ENCODE measurements at regions not wholly inside any gene's neighbourhood (a gene's known extent, or its start where the extent isn't known, plus 50 kb on each side); places are given as distances from the start of the nearest gene placed in this dataset.
"Not testable (repeated sequence)": the region's sequence is repeated elsewhere in the genome, so short reads cannot be mapped to it uniquely, and the experiment has no call there.

- TF ChIP-seq, protein P1, sequence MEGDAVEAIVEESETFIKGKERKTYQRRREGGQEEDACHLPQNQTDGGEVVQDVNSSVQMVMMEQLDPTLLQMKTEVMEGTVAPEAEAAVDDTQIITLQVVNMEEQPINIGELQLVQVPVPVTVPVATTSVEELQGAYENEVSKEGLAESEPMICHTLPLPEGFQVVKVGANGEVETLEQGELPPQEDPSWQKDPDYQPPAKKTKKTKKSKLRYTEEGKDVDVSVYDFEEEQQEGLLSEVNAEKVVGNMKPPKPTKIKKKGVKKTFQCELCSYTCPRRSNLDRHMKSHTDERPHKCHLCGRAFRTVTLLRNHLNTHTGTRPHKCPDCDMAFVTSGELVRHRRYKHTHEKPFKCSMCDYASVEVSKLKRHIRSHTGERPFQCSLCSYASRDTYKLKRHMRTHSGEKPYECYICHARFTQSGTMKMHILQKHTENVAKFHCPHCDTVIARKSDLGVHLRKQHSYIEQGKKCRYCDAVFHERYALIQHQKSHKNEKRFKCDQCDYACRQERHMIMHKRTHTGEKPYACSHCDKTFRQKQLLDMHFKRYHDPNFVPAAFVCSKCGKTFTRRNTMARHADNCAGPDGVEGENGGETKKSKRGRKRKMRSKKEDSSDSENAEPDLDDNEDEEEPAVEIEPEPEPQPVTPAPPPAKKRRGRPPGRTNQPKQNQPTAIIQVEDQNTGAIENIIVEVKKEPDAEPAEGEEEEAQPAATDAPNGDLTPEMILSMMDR (IDR thresholded peaks at IDR 0.05), result no peak
- Histone ChIP-seq H3K27me3 (replicated peaks; ENCODE audit: insufficient read depth) (no peaks in the 10 kb centered on the region), H3K4me1 (ENCODE audit: control insufficient read depth in 1 of 2, low read depth in 2 of 2) (no peaks in the 10 kb centered on the region), H3K36me3 (no peaks in the 10 kb centered on the region), H3K9me3 (no peaks in the 10 kb centered on the region), H3K4me3 (no peak overlapping the region), H3K27ac (no peak overlapping the region)
- no peak for DNase-seq (ENCODE audit: low spot score)
- ATAC-seq (ENCODE audit: insufficient number of reproducible peaks, low FRiP score, low read depth), result no peak
These were observed 57.2 kb upstream of the ALDH3B2 start for GRCh38 chr11:67731583-67731982.

GRCh38 chr11:67728163-67728571 lies 53.7 kb upstream of the ALDH3B2 start:
- H3K9me3 ChIP-seq; H3K27ac ChIP-seq; H3K27me3 ChIP-seq (replicated peaks; ENCODE audit: insufficient read depth); H3K36me3 ChIP-seq; H3K4me3 ChIP-seq; H3K4me1 ChIP-seq (ENCODE audit: control insufficient read depth in 1 of 2, low read depth in 2 of 2); DNase-seq (ENCODE audit: low spot score); ATAC-seq (ENCODE audit: insufficient number of reproducible peaks, low FRiP score, low read depth): not testable (repeated sequence)

DNA sequence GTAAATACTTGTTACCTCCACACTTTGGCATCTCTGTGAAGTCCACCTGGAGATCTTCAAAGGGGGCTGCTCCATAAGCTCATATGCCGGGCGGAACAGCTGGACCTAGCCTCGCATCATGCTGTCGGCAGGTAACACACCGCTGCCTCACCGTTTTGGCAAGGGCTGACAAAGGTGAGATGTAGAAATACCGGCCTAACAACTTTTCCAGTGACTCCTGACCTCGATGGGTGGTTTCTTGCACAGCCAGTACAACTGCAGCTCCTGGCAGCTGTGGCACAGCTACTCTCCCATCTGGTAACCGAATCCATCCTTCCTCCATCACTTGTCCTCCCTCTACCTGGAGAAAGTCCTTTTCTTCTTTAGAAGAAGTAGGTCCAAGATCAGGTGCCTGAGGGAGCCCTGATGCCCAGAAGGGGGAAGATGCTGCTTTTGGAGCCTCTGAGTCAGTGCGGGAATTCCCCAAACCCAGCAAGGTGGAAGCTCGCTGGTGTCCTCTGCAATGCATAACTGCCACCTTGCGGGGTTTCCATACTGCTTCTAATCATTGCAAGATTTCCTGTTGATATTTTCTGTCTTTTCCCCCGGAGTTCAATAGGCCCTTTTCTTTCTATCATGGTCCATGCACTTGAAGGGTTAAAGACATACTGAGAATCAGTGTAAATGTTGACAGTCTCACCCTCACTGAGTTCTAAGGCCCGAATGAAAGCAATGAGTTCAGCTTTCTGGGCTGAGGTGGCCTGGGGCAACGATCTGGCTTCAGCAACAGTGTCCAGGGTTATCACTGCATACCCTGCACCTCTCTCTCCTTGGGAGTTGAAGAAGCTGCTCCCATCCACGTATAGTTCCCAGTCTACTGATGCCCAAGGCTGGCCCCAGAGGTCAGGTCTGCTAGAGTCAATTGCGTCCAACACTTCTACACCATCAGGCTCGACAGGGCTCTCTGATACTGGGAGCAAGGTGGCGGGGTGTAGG lies 52.9 kb upstream of the ALDH3B2 start:
- not testable (repeated sequence) for DNase-seq (ENCODE audit: low spot score); ATAC-seq (ENCODE audit: insufficient number of reproducible peaks, low FRiP score, low read depth); H3K4me3 ChIP-seq; H3K4me1 ChIP-seq (ENCODE audit: control insufficient read depth in 1 of 2, low read depth in 2 of 2); H3K27ac ChIP-seq; H3K36me3 ChIP-seq; H3K27me3 ChIP-seq (replicated peaks; ENCODE audit: insufficient read depth); H3K9me3 ChIP-seq

Data from thoracic aorta (tissue), 2 donors.